Tibial artery (tissue), 4 donors: ENCODE measurements at regions not wholly inside any gene's neighbourhood (a gene's known extent, or its start where the extent isn't known, plus 50 kb on each side); places are given as distances from the start of the nearest gene placed in this dataset.

Experiments used
- DNase-seq, 2 donors: peaks; one replicate each; pipeline ENCODE4 v3.0.0-alpha.2; 2019
- H3K27ac ChIP-seq, 2 donors: fragments of 200-600 bp; sonication (generic) in 1 of 2; 1 replicate in 1 of 2; 2 replicates in 1 of 2; pipeline ENCODE4 v1.5.1; 2018 to 2019; ENCODE audit warnings: mild to moderate bottlenecking in 1 of 2
- H3K27me3 ChIP-seq, 2 donors: fragments of 200-600 bp; sonication (generic) in 1 of 2; one replicate each; pipeline versions ENCODE4 v1.5.1 to v1.6.0; 2016 to 2019
- H3K36me3 ChIP-seq, 3 donors: fragments of 200-600 bp; sonication (generic) in 2 of 3; one replicate each; pipeline ENCODE4 v1.5.1; 2016 to 2019; ENCODE audit warnings: mild to moderate bottlenecking in 2 of 3
- H3K4me1 ChIP-seq, 4 donors: fragments of 200-600 bp; sonication (generic) in 2 of 4; 1 replicate in 3 of 4; 2 replicates in 1 of 4; pipeline ENCODE4 v1.5.1; 2016 to 2019
- H3K4me3 ChIP-seq, 2 donors: fragments of 200-600 bp; sonication (generic) in 1 of 2; 1 replicate in 1 of 2; 2 replicates in 1 of 2; pipeline ENCODE4 v1.5.1; 2018 to 2019; ENCODE audit warnings: mild to moderate bottlenecking in 2 of 2
- H3K9me3 ChIP-seq, 3 donors: fragments of 200-600 bp; sonication (generic) in 1 of 3; one replicate each; pipeline ENCODE4 v1.5.1; 2016 to 2019
- CTCF ChIP-seq, 2 experiments: fragments of 200-600 bp in 1 of 2; fragments of 450-650 bp in 1 of 2; IDR thresholded peaks; one replicate each; pipeline ENCODE4 v1.5.1; 2017 to 2019; ENCODE audit warnings: antibody characterized with exemption in 2 of 2, mild to moderate bottlenecking in 1 of 2, moderate library complexity in 1 of 2
- intact Hi-C: fragments of 100-400 bp; cut with DNase I; formaldehyde crosslinking; loops from one replicate; pipeline ENCODE4 v1.15.0; 2023; ENCODE audit warnings: low total_unique reads

- intact Hi-C loops = no loop called here
- no peak for TF ChIP-seq CTCF (IDR thresholded peaks at IDR 0.05)
- Histone ChIP-seq H3K27me3 (no peaks in the 10 kb centered on the region), H3K4me3 (no peak overlapping the region), H3K9me3 (peaks cover 0 to 5% (median 0%) of the 10 kb centered on the region in 3 donors), H3K27ac (no peak overlapping the region), H3K36me3 (no peaks in the 10 kb centered on the region), H3K4me1 (peaks cover 0 to 25% (median 6%) of the 10 kb centered on the region in 4 donors)
- no peak for DNase-seq
Observed at GRCh38 chr10:44267007-44267406, 117.9 kb downstream of the CXCL12 start.

GRCh38 chr10:44264244-44264643 is 120.7 kb downstream of the CXCL12 start:
- Histone ChIP-seq H3K27me3 (no peaks in the 10 kb centered on the region), H3K9me3 (peaks cover 0 to 5% (median 0%) of the 10 kb centered on the region in 3 donors), H3K4me3 (no peak overlapping the region), H3K27ac (peak overlapping the region in 1 of 2 donors; percentile 13), H3K36me3 (no peaks in the 10 kb centered on the region), H3K4me1 (peaks cover 0 to 32% (median 16%) of the 10 kb centered on the region in 4 donors)
- DNase-seq = no peak
- intact Hi-C loops = no loop called here
- no peak for TF ChIP-seq CTCF (IDR thresholded peaks at IDR 0.05)

GRCh38 chr10:44263771-44264170 is 121.1 kb downstream of the CXCL12 start:
- Histone ChIP-seq H3K27ac (peak overlapping the region in 1 of 2 donors; percentile 13), H3K27me3 (no peaks in the 10 kb centered on the region), H3K36me3 (no peaks in the 10 kb centered on the region), H3K9me3 (peaks cover 0 to 4% (median 0%) of the 10 kb centered on the region in 3 donors), H3K4me1 (peaks cover 0 to 32% (median 16%) of the 10 kb centered on the region in 4 donors), H3K4me3 (no peak overlapping the region)
- intact Hi-C loops = no loop called here
- no peak for DNase-seq
- TF ChIP-seq CTCF (IDR thresholded peaks at IDR 0.05) = no peak

- Histone ChIP-seq H3K27me3 (no peaks in the 10 kb centered on the region), H3K27ac (peak overlapping the region; percentile 55 to 59), H3K4me1 (peaks cover 0 to 32% (median 16%) of the 10 kb centered on the region in 4 donors), H3K4me3 (no peak overlapping the region), H3K36me3 (no peaks in the 10 kb centered on the region), H3K9me3 (no peaks in the 10 kb centered on the region)
- DNase-seq = no peak
- no peak for TF ChIP-seq CTCF (IDR thresholded peaks at IDR 0.05)
- intact Hi-C loops = no loop called here
Observed at GRCh38 chr10:44262551-44263251, 122.2 kb downstream of the CXCL12 start.

GRCh38 chr10:44261710-44262455 is 123.0 kb downstream of the CXCL12 start:
- Histone ChIP-seq H3K4me3 (no peak overlapping the region), H3K27me3 (no peaks in the 10 kb centered on the region), H3K9me3 (no peaks in the 10 kb centered on the region), H3K4me1 (peaks cover 0 to 32% (median 16%) of the 10 kb centered on the region in 4 donors), H3K36me3 (no peaks in the 10 kb centered on the region), H3K27ac (peak overlapping the region; percentile 55 to 59)
- DNase-seq = peak in 1 of 2 donors; percentile 77
- TF ChIP-seq CTCF (IDR thresholded peaks at IDR 0.05) = no peak
- intact Hi-C loops = no loop called here
